Retina (tissue), 1 donor: ENCODE measurements at regions not wholly inside any gene's neighbourhood (a gene's known extent, or its start where the extent isn't known, plus 50 kb on each side); places are given as distances from the start of the nearest gene placed in this dataset.
A peak's percentile ranks its signal among the peaks of the same experiment; 100 is the strongest.

Experiments used
- DNase-seq: peaks from one replicate; pipeline ENCODE4 v3.0.0-alpha.2; 2016

DNA sequence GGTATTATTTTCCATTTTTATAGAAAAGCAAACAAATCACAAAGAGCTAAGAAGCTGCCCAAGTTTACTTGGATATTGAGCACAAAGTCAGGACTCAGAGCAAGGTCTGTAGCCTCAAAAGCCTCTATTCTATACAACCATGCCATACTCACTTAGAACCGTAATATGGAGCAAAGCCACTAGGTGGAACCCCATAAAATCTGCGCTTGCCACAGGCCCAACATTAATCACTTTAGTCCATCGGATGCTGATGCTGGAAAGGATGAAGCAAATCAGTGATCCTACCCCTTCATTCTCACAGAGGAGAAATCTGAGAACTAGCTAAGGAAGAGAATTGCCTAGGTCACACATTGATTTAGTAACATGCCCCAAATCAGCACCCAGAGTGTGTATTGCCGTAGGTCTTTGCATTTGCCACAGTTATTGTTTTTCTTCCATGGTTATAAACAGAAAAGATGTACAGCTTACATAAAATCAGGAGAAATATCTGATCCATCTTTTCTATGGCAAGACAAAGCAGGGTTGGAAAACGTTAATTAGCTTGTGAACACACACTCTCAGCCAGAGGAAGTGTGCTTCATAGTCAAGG, 56.7 kb upstream of the RAB38 start:
- DNase-seq = peak; percentile 39

DNA sequence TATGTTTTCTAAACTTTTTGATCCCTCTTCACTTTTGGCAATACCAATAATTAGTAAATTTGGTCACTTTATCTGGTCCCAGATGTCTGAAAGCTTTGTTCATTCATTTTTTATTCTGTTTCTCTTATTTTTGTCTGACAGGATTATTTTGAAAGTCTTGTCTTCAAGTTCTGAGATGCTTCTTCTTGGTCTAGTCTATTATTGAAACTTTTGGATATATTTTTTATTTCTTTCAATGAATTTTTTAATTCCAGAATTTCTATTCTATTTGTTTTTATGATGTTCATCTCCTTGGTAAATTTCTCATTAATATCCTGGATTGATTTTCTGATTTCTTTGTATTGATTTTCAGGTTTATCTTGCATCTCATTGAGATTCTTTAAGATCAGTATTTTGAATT, 54.1 kb upstream of the RAB38 start:
- no peak for DNase-seq
